ENCODE measurements at regions not wholly inside any gene's neighbourhood (a gene's known extent, or its start where the extent isn't known, plus 50 kb on each side); places are given as distances from the start of the nearest gene placed in this dataset.

DNA sequence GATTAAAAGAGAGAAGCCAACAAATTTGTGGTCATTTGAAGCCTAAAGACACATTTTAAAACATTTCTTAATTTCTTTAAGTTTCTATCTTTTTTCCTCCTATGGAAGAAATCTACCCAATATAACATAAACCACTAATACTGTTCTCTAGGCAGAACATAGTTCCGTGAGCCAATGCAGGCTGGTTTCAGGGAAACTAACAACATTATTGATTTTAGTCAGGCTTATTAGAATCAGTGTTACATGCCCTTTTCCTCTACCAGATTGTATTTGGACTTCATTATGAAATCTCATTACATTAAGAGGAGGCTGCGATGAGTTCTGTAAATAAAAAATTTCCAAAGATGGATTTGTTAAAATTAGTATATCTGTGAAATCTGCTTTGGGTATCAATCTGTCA, 249.9 kb downstream of the PTBP2 start:
- H3K4me3 ChIP-seq = no peak overlapping the region
- DNase-seq (ENCODE audit: low spot score) = no peak
- H3K27ac ChIP-seq = no peak overlapping the region
- TF ChIP-seq, protein P1, sequence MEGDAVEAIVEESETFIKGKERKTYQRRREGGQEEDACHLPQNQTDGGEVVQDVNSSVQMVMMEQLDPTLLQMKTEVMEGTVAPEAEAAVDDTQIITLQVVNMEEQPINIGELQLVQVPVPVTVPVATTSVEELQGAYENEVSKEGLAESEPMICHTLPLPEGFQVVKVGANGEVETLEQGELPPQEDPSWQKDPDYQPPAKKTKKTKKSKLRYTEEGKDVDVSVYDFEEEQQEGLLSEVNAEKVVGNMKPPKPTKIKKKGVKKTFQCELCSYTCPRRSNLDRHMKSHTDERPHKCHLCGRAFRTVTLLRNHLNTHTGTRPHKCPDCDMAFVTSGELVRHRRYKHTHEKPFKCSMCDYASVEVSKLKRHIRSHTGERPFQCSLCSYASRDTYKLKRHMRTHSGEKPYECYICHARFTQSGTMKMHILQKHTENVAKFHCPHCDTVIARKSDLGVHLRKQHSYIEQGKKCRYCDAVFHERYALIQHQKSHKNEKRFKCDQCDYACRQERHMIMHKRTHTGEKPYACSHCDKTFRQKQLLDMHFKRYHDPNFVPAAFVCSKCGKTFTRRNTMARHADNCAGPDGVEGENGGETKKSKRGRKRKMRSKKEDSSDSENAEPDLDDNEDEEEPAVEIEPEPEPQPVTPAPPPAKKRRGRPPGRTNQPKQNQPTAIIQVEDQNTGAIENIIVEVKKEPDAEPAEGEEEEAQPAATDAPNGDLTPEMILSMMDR (IDR thresholded peaks at IDR 0.05) = no peak

DNA sequence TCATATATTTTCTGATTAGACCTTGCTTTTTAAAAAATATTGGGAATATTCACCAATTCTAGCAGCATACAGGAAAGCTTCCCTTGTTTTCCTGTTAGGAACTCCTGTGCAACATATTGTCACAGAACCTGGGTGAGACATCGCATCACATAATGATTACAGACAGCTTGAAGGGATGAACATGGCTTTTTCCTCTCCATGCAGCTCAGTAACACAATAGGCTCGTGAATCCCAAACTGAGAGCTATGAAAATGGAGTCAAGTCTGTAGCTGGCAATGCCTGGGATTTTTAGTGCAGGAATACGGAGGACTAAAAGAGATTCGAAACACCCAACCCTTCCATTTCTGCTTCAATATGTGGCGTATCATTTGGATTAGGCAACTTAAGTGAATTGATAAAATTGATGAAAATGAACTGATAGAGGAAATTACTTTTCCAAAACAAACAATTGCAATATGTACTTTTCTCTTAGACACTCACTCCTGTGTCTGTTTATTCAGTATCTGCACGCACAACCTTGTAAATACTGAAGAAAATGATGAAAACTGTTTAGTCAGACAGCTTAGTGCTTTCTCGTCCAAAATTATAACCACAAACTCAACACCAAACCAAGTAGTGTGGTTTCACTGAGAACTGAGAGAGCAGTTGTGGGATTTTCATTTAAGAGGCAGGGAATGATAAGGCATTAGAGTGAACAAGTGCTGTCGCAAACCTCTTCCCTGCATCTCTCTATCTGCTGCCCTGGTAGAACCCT, 250.4 kb downstream of the PTBP2 start:
- no peak for DNase-seq (ENCODE audit: low spot score)
- TF ChIP-seq, protein P1 (IDR thresholded peaks at IDR 0.05) = no peak
- Histone ChIP-seq H3K27ac (no peak overlapping the region), H3K4me3 (no peak overlapping the region)

DNA sequence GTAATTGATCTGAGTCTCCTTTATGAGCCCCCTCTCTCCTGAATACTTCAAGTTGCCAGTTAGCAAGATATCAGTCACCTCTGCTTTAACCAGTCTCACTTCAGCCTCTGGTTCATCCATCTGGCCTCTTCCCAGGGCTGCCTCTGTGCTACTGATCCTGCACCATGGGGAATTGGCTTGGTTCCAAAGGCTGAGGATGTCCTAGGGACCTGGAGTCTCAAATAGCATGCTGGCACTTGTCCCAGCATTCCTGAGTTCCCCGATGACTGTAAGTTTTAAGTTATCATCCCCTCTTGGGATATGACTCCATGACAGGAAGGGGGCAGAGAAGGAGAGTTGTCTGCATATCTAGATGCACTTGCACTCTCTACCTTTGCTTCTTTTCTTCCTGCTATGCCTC, 252.0 kb downstream of the PTBP2 start:
- TF ChIP-seq, protein P1 (IDR thresholded peaks at IDR 0.05) = no peak
- Histone ChIP-seq H3K4me3 (no peak overlapping the region), H3K27ac (no peak overlapping the region)
- DNase-seq (ENCODE audit: low spot score) = no peak

DNA sequence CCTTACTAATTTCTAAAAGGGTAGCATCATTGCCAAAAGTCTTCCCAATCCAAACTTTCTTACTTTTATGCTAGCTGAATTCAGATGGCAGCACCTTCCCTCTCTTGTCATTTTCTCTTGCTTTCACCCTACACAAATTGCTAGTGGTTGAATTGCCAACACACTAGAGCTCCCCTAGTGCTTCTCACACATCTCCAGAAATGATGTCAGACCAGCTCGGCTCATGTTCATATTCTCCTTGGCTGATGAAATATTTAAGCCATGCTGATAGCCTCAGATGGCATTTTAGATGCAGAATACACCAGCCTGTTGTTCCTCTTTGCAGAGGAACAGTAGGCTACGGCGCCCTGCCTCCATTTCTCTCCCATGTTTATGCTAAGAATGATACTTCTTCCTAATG, 256.9 kb downstream of the PTBP2 start:
- TF ChIP-seq, protein P1 (IDR thresholded peaks at IDR 0.05) = no peak
- no peak overlapping the region for H3K27ac ChIP-seq
- DNase-seq (ENCODE audit: low spot score) = no peak

DNA sequence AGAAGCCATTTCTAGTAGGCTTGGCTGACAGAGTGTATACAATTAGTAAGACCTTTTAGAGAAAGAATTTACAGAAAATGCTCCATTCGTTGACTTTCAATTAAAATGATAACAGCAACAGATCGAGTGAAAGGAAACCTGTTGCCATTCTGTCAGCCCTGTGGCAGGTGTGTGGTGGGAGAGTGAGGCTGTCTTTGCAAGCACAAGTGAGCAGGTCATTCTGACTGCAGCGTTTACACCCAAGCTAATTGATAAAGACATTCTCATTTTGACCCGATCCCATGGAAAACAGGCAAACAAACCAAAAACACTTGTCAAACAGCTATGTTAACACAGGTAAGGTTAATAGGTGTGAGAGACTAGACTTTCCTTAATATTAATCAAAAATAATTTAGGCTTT, 257.3 kb downstream of the PTBP2 start:
- TF ChIP-seq, protein P1 (IDR thresholded peaks at IDR 0.05) = no peak
- no peak for DNase-seq (ENCODE audit: low spot score)
- Histone ChIP-seq H3K4me3 (no peak overlapping the region), H3K27ac (no peak overlapping the region)

More for the DNA sequence above, 256.9 kb downstream of the PTBP2 start:
- H3K4me3 ChIP-seq = no peak overlapping the region

DNA sequence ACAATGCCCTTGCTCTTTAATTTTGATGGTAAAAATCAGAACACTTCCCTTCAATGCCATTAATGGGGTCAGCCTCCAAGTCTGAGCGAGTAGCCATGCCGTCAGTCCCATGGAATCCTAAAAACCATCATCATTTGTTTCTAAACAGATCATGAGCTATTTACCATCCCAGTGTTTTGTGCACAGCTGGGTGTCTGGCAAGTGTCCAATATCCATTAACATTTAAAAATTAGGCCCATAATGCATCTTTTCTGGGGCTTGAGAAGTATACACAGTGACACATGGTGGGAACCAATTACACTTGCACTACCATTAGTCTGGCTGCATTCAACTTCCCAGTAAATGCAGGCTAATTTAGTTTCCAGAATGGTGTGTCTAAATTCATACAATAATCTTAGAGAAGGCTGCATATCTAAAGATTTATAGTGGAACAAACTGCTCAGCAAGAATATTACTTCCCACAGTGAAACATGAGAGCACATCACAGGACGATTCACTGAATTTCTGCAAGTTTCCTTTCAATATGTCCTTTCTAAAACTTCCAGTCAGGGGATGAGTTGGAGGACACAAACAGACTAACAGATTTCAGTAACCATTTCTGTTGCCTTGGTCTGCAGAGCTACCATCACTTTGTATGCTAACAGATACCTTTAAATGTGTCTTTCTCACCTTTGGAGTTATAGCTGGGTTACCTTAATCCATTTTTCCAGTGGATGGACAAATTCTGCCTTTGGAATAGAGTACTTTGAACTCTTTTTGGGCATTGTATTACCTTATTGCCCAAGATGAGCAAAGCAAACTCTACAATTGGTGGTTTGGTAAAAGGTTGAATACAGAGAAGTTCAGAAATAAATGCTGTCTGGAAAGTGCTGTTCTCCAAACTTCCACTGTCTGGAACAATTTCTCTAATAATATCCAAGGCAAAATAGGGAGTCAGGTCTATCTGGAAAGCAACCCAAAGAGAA, 258.0 kb downstream of the PTBP2 start:
- no peak for DNase-seq (ENCODE audit: low spot score)

More for the DNA sequence above, 258.0 kb downstream of the PTBP2 start:
- no peak overlapping the region for H3K27ac ChIP-seq
- TF ChIP-seq, protein P1 (IDR thresholded peaks at IDR 0.05) = no peak
- no peak overlapping the region for H3K4me3 ChIP-seq

Data from coronary artery (tissue), 2 donors.